B cell (primary cell): ENCODE measurements at regions not wholly inside any gene's neighbourhood (a gene's known extent, or its start where the extent isn't known, plus 50 kb on each side); places are given as distances from the start of the nearest gene placed in this dataset.

Experiments used
- ATAC-seq: fragments of 200-7000 bp; cut with Tn5 transposase; one replicate; pipeline ENCODE4 v1.10.0; 2021; ENCODE audit warnings: low read depth, mild to moderate bottlenecking, moderate number of reproducible peaks, moderate library complexity
- CTCF ChIA-PET: fragments of 350-600 bp; sonication (Branson Sonifier 250); formaldehyde crosslinking; loops from one replicate; lab custom pipeline; 2021; ENCODE audit warnings: antibody characterized with exemption, inconsistent platforms; lab: Charles Lee
- POLR2A ChIA-PET: fragments of 350-600 bp; sonication (Branson Sonifier 250); formaldehyde crosslinking; loops from one replicate; lab custom pipeline; 2021; ENCODE audit warnings: antibody characterized with exemption; lab: Charles Lee
- DNase-seq: peaks from one replicate; pipeline ENCODE4 v3.0.0; 2013
- H2AFZ ChIP-seq: 2 replicates; pipeline ENCODE4 v1.6.1; 2012; ENCODE audit warnings: mild to moderate bottlenecking, low read depth, low read length; ENCODE audit not compliant: insufficient read depth, poor library complexity, severe bottlenecking
- H3K27ac ChIP-seq, 2 donors: 1 replicate in 1 of 2; 2 replicates in 1 of 2; pipeline ENCODE4 v1.5.1; 2012 to 2013; ENCODE audit warnings: low read length in 2 of 2, mild to moderate bottlenecking in 2 of 2, moderate library complexity in 1 of 2
- H3K27me3 ChIP-seq, 4 experiments: fragments of 200-600 bp in 1 of 4; sonication (generic) in 1 of 4; replicated peaks in 1 of 4; 1 replicate in 2 of 4; 2 replicates in 2 of 4; pipeline versions ENCODE4 v1.6.1 to v1.7.0; 2013 to 2016; ENCODE audit warnings: low read length in 3 of 4, mild to moderate bottlenecking in 2 of 4, mixed read lengths in 1 of 4, moderate library complexity in 1 of 4; ENCODE audit not compliant: insufficient read depth in 4 of 4, control insufficient read depth in 3 of 4; ENCODE audit errors: control extremely low read depth in 1 of 4
- H3K36me3 ChIP-seq, 2 experiments: replicated peaks in 1 of 2; 1 replicate in 1 of 2; 2 replicates in 1 of 2; pipeline versions ENCODE4 v1.6.1 to v1.7.1; 2013; ENCODE audit warnings: low read length in 1 of 2; ENCODE audit not compliant: insufficient read depth in 2 of 2, control insufficient read depth in 1 of 2; ENCODE audit errors: control extremely low read depth in 1 of 2, extremely low read depth in 1 of 2
- H3K4me1 ChIP-seq, 2 donors: fragments of 200-600 bp in 1 of 2; sonication (generic) in 1 of 2; 1 replicate in 1 of 2; 2 replicates in 1 of 2; pipeline versions ENCODE4 v1.5.1 to v1.6.1; 2013 to 2017; ENCODE audit warnings: low read length in 2 of 2; ENCODE audit not compliant: control insufficient read depth in 2 of 2, insufficient read depth in 2 of 2
- H3K4me2 ChIP-seq: replicated peaks from 2 replicates; pipeline ENCODE3; 2012; ENCODE audit warnings: mild to moderate bottlenecking, low read depth, low read length; ENCODE audit not compliant: poor library complexity, severe bottlenecking
- H3K4me3 ChIP-seq, 5 experiments: fragments of 200-600 bp in 1 of 5; sonication (generic) in 1 of 5; 1 replicate in 3 of 5; 2 replicates in 2 of 5; pipeline versions ENCODE4 v1.5.1 to v1.7.0; 2011 to 2016; ENCODE audit warnings: low read length in 4 of 5, mild to moderate bottlenecking in 4 of 5, low read depth in 2 of 5, control low read depth in 1 of 5, moderate library complexity in 1 of 5; ENCODE audit not compliant: insufficient read depth in 1 of 5; ENCODE audit errors: control extremely low read depth in 1 of 5, extremely low read depth in 1 of 5
- H3K79me2 ChIP-seq: fragments of 200-600 bp; sonication (generic); one replicate; pipeline ENCODE4 v1.6.0; 2016; ENCODE audit warnings: low read length; ENCODE audit not compliant: control insufficient read depth, insufficient read depth
- H3K9ac ChIP-seq: fragments of 200-600 bp; sonication (generic); 2 replicates; pipeline ENCODE4 v1.6.1; 2017; ENCODE audit warnings: mild to moderate bottlenecking, low read length, moderate library complexity
- H3K9me3 ChIP-seq, 3 donors: one replicate each; pipeline versions ENCODE4 v1.6.1 to v1.7.1; 2013; ENCODE audit warnings: low read length in 2 of 3; ENCODE audit not compliant: control insufficient read depth in 2 of 3, insufficient read depth in 1 of 3; ENCODE audit errors: control extremely low read depth in 1 of 3
- H4K20me1 ChIP-seq: 2 replicates; pipeline ENCODE4 v1.6.0; 2012; ENCODE audit warnings: mild to moderate bottlenecking, low read length; ENCODE audit not compliant: insufficient read depth, control insufficient read depth, poor library complexity, severe bottlenecking
- H3K27ac Mint-ChIP-seq: one replicate; pipeline ENCODE4 v1.8.0; 2021; ENCODE audit warnings: mixed read lengths
- H3K27me3 Mint-ChIP-seq: one replicate; pipeline ENCODE4 v1.8.0; 2021; ENCODE audit warnings: mixed read lengths
- H3K4me1 Mint-ChIP-seq: one replicate; pipeline ENCODE4 v1.8.0; 2021; ENCODE audit warnings: mixed read lengths
- H3K4me3 Mint-ChIP-seq: one replicate; pipeline ENCODE4 v1.8.0; 2021; ENCODE audit warnings: mixed read lengths
- H3K9me3 Mint-ChIP-seq: one replicate; pipeline ENCODE4 v1.8.0; 2022; ENCODE audit warnings: mixed read lengths; ENCODE audit not compliant: insufficient read depth
- CTCF ChIP-seq: fragments of 200-600 bp; IDR thresholded peaks from one replicate; pipeline ENCODE4 v1.8.0; 2022; ENCODE audit warnings: antibody characterized with exemption, mild to moderate bottlenecking
- EZH2 ChIP-seq: IDR thresholded peaks from 2 replicates; pipeline ENCODE4 v1.6.1; 2012; ENCODE audit warnings: borderline replicate concordance, low read depth, mild to moderate bottlenecking, moderate library complexity, low read length; ENCODE audit not compliant: insufficient read depth, poor library complexity, severe bottlenecking
- WGBS: methylation state at CpG from one replicate; pipeline ENCODE4 v1.1.5; 2013; ENCODE audit warnings: missing lambda C conversion rate; ENCODE audit not compliant: insufficient coverage; 5-methylcytosine and 5-hydroxymethylcytosine counted together
- intact Hi-C: fragments of 100-400 bp; cut with micrococcal nuclease; formaldehyde crosslinking; loops from one replicate; pipeline ENCODE4 v1.10.0; 2022

- Histone ChIP-seq H3K4me3 (no peak overlapping the region), H3K27me3 (no peaks in the 10 kb centered on the region), H3K9ac (no peak overlapping the region), H3K4me1 (peaks cover 0 to 5% of the 10 kb centered on the region in 2 donors), H2AFZ (no peak overlapping the region), H3K27ac (no peak overlapping the region), H3K79me2 (no peaks in the 10 kb centered on the region), H3K4me2 (no peak overlapping the region), H3K36me3 (no peaks in the 10 kb centered on the region), H3K9me3 (no peaks in the 10 kb centered on the region), H4K20me1 (no peaks in the 10 kb centered on the region)
- TF ChIP-seq CTCF (no peak), EZH2 (no peak)
- peaks cover 5% of the 10 kb centered on the region for H3K4me1 Mint-ChIP-seq
- intact Hi-C loops: loop anchor here (10.0 kb wide), 1 partner anchor 415 kb away; the partner anchor contains the start of gene TGFBR2
- POLR2A ChIA-PET: no interaction called here
- DNase-seq: no peak
- peaks cover 10% of the 10 kb centered on the region for H3K27me3 Mint-ChIP-seq
- no peaks in the 10 kb centered on the region for H3K9me3 Mint-ChIP-seq
- no peak overlapping the region for H3K4me3 Mint-ChIP-seq
- CTCF ChIA-PET: no interaction called here
- WGBS: no CpG with 5 or more reads among the region's 3 CpGs
- H3K27ac Mint-ChIP-seq: no peak overlapping the region
- no peak for ATAC-seq
Measured at GRCh38 chr3:30189900-30190299, 416.5 kb upstream of the TGFBR2 start.

- Mint-ChIP-seq H3K4me3 (no peak overlapping the region), H3K9me3 (no peaks in the 10 kb centered on the region), H3K27me3 (no peaks in the 10 kb centered on the region), H3K4me1 (peaks cover 20% of the 10 kb centered on the region), H3K27ac (no peak overlapping the region)
- no peaks in the 10 kb centered on the region for H4K20me1 ChIP-seq
- TF ChIP-seq CTCF (no peak), EZH2 (no peak)
- POLR2A ChIA-PET: no interaction called here
- no peak overlapping the region for H3K4me3 ChIP-seq
- no peaks in the 10 kb centered on the region for H3K27me3 ChIP-seq
- H3K9ac ChIP-seq: no peak overlapping the region
- intact Hi-C loops: loop anchor here (10.0 kb wide), 1 partner anchor 411 kb away; the partner anchor contains the start of gene TGFBR2
- ATAC-seq: no peak
- no peak for DNase-seq
- H2AFZ ChIP-seq: no peak overlapping the region
- no peaks in the 10 kb centered on the region for H3K9me3 ChIP-seq
- peaks cover 0 to 8% of the 10 kb centered on the region in 2 donors for H3K4me1 ChIP-seq
- H3K79me2 ChIP-seq: no peaks in the 10 kb centered on the region
- no peaks in the 10 kb centered on the region for H3K36me3 ChIP-seq
- 0% methylated on average over 1 of the region's 2 CpGs for WGBS
- H3K4me2 ChIP-seq: no peak overlapping the region
- H3K27ac ChIP-seq: no peak overlapping the region
- CTCF ChIA-PET: no interaction called here
Measured at GRCh38 chr3:30193625-30194044, 412.8 kb upstream of the TGFBR2 start.
